ENCODE measurements at regions not wholly inside any gene's neighbourhood (a gene's known extent, or its start where the extent isn't known, plus 50 kb on each side); places are given as distances from the start of the nearest gene placed in this dataset.
"Not testable (repeated sequence)": the region's sequence is repeated elsewhere in the genome, so short reads cannot be mapped to it uniquely, and the experiment has no call there.

DNA sequence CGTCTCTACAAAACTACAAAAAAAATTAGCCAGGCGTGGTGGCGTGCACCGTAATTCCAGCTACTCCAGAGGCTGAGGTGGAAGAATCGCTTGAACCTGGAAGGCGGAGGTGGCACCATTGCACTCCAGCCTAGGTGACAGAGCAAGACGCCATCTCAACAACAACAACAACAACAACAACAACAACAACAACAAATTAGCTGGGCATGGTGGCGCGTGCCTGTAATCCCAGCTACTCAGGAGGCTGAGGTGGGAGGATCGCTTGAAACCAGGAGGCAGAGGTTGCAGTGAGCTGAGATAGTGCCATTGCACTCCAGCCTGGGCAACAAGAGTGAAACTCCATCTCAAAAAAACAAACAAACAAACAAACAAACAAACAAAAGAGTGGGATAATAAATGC lies 219.9 kb upstream of the SGK1 start:
- H3K27ac Mint-ChIP-seq; H3K27me3 Mint-ChIP-seq; H3K4me3 Mint-ChIP-seq; DNase-seq; H3K9me3 Mint-ChIP-seq; H3K36me3 Mint-ChIP-seq; intact Hi-C loops (cut with micrococcal nuclease); POLR2A ChIA-PET; CTCF ChIA-PET: not testable (repeated sequence)
- peaks cover 28% of the 10 kb centered on the region for H3K4me1 Mint-ChIP-seq (ENCODE audit: low read depth)

- H3K4me1 Mint-ChIP-seq (ENCODE audit: low read depth), result peaks cover 27% of the 10 kb centered on the region
- no peaks in the 10 kb centered on the region for H3K27me3 Mint-ChIP-seq
- intact Hi-C loops (cut with micrococcal nuclease), result no loop called here
- ChIA-PET CTCF (interaction anchor here (1.0 kb wide), 1 partner anchor 104 kb away, joined by 3 read pairs; no protein-coding TSS in a partner anchor), POLR2A (no interaction called here)
- H3K4me3 Mint-ChIP-seq, result no peak overlapping the region
- H3K9me3 Mint-ChIP-seq, result no peaks in the 10 kb centered on the region
- H3K27ac Mint-ChIP-seq, result no peak overlapping the region
- DNase-seq, result no peak
- no peaks in the 10 kb centered on the region for H3K36me3 Mint-ChIP-seq
Measured at GRCh38 chr6:134537146-134537555, 219.2 kb upstream of the SGK1 start.

GRCh38 chr6:134535831-134536230 lies 217.9 kb upstream of the SGK1 start:
- intact Hi-C loops (cut with micrococcal nuclease), result no loop called here
- H3K4me3 Mint-ChIP-seq, result no peak overlapping the region
- H3K27ac Mint-ChIP-seq, result no peak overlapping the region
- no peaks in the 10 kb centered on the region for H3K27me3 Mint-ChIP-seq
- ChIA-PET POLR2A (no interaction called here), CTCF (interaction anchor here (1.0 kb wide), 1 partner anchor 106 kb away, joined by 3 read pairs; no protein-coding TSS in a partner anchor)
- no peak for DNase-seq
- H3K9me3 Mint-ChIP-seq, result no peaks in the 10 kb centered on the region
- H3K36me3 Mint-ChIP-seq, result no peaks in the 10 kb centered on the region
- H3K4me1 Mint-ChIP-seq (ENCODE audit: low read depth), result peaks cover 27% of the 10 kb centered on the region

- peak; percentile 42 for DNase-seq
- Mint-ChIP-seq H3K4me3 (no peak overlapping the region), H3K27me3 (no peaks in the 10 kb centered on the region), H3K27ac (no peak overlapping the region), H3K4me1 (ENCODE audit: low read depth) (peaks cover 20% of the 10 kb centered on the region), H3K9me3 (no peaks in the 10 kb centered on the region), H3K36me3 (no peaks in the 10 kb centered on the region)
- CTCF ChIA-PET, result no interaction called here
- intact Hi-C loops (cut with micrococcal nuclease), result loop anchor here (1.0 kb wide), 1 partner anchor 287 kb away; no protein-coding TSS in a partner anchor
- POLR2A ChIA-PET, result no interaction called here
Measured at GRCh38 chr6:134534708-134535149, 216.8 kb upstream of the SGK1 start.

DNA sequence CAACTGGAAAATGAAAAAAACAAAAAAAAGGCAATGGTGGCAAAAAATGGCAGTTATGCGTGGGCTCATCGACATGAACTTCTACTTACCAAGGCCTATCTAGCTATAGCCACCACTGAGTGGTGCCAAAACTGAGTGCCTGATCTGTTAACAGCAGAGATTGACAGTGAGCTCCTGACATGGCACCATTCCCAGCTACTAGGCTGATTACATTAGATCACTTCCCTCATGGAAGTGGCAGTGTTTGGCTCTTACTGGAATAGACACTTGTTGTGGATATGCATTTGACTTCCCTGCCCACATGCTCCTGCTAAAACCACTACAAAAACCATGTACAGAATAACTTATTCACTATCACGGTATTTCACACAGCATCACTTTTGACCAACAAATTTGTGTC lies 216.1 kb upstream of the SGK1 start:
- Mint-ChIP-seq H3K4me1 (ENCODE audit: low read depth) (peaks cover 23% of the 10 kb centered on the region), H3K36me3 (no peaks in the 10 kb centered on the region), H3K9me3 (no peaks in the 10 kb centered on the region), H3K4me3 (no peak overlapping the region), H3K27me3 (no peaks in the 10 kb centered on the region), H3K27ac (no peak overlapping the region)
- CTCF ChIA-PET, result no interaction called here
- POLR2A ChIA-PET, result no interaction called here
- DNase-seq, result no peak
- intact Hi-C loops (cut with micrococcal nuclease), result loop anchor here (1.0 kb wide), 1 partner anchor 287 kb away; no protein-coding TSS in a partner anchor

DNA sequence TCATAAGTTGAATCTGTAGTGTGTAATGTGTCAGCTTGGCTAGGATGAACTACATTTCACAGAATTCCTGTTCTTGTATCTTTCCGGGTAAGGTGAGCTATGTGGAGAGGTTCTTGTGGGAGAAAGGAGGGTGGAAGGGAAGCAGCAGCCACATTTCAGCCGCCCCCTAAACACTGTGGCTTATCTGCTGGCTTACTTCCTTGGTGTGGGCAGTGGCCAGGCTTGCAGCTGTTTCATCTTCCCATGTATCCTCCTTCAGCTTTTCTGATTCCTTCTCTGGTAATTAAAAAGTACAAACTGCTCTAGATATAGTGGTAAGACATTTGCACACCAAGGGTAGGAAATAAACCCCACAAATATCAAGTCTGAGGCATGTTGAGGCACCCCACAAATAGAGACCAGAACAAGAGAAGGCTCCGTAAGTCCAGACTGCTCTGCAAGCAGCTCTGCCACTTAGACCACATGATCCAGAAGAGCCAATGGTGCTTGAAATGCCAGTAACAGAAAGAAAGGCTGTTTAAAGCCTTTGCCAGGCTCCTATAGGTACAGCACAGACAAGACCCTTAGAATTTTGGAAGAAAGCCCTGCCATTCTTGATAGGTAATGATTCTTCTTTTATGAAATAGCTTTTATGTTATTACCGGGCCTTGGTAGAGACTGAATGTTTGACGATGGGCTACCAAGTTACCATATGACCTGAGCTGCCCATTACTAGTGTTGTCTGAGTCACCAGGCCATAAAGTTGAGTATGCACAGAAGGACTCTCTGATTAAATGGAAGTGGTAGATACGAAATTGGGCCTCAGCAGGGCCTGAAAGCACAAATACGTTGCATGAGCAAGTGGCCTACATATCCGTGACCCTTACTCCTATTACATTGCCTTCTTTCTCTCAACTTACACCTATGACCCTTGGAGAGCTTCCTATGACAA lies 215.0 kb upstream of the SGK1 start:
- Mint-ChIP-seq H3K9me3 (no peaks in the 10 kb centered on the region), H3K4me3 (no peak overlapping the region), H3K36me3 (no peaks in the 10 kb centered on the region), H3K4me1 (ENCODE audit: low read depth) (peaks cover 23% of the 10 kb centered on the region), H3K27ac (no peak overlapping the region), H3K27me3 (no peaks in the 10 kb centered on the region)
- POLR2A ChIA-PET, result no interaction called here
- CTCF ChIA-PET, result interaction anchor here (0.9 to 1.4 kb wide), 3 partner anchors 108 to 355 kb away, joined by 3 to 4 read pairs (median 4); no protein-coding TSS in a partner anchor
- intact Hi-C loops (cut with micrococcal nuclease), result no loop called here
- DNase-seq, result no peak

DNA sequence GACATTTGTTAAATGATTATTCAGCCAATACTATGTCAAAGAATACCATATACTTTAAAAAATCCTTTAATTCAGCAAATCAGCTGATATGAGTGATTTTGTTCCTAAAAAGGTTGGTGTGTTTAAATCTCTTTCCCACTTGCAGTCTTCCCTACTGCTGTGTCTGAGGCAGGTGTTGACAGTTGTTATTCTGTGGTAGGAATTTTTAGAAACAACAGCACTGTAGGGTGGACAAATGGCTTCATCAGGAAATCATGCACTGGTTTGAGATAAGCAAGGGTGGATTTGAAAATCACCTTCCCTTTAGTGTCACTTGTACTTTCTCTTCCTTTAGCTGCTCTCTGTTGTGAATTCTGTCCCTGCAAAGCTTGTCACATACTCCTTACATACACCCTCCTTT lies 213.7 kb upstream of the SGK1 start:
- H3K36me3 Mint-ChIP-seq, result no peaks in the 10 kb centered on the region
- no peak for DNase-seq
- H3K9me3 Mint-ChIP-seq, result no peaks in the 10 kb centered on the region
- ChIA-PET POLR2A (no interaction called here), CTCF (interaction anchor here (0.9 kb wide), 1 partner anchor 109 kb away, joined by 4 read pairs; no protein-coding TSS in a partner anchor)
- H3K4me3 Mint-ChIP-seq, result no peak overlapping the region
- no peak overlapping the region for H3K27ac Mint-ChIP-seq
- peaks cover 23% of the 10 kb centered on the region for H3K4me1 Mint-ChIP-seq (ENCODE audit: low read depth)
- intact Hi-C loops (cut with micrococcal nuclease), result no loop called here
- H3K27me3 Mint-ChIP-seq, result no peaks in the 10 kb centered on the region

DNA sequence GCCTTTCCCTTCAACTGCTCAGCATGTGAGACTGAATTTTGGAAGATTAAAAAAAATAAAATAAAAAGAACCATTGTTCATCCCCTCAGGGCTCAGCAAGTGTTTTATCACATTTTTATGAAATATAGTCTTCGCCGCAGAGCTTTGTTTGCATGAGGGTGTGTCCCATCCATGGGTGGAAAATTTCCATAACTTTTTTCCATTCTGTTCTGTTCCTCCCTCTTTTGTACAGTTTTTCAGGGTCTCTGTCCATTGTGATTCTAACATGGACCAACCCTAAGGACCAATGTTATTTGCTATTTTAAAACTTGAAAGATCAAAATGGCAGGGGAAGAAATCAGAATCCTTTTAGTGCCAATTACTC lies 213.3 kb upstream of the SGK1 start:
- intact Hi-C loops (cut with micrococcal nuclease), result no loop called here
- POLR2A ChIA-PET, result no interaction called here
- no peak overlapping the region for H3K27ac Mint-ChIP-seq
- H3K9me3 Mint-ChIP-seq, result no peaks in the 10 kb centered on the region
- no peak for DNase-seq
- CTCF ChIA-PET, result no interaction called here
- peaks cover 23% of the 10 kb centered on the region for H3K4me1 Mint-ChIP-seq (ENCODE audit: low read depth)
- no peaks in the 10 kb centered on the region for H3K27me3 Mint-ChIP-seq
- no peak overlapping the region for H3K4me3 Mint-ChIP-seq
- no peaks in the 10 kb centered on the region for H3K36me3 Mint-ChIP-seq

DNA sequence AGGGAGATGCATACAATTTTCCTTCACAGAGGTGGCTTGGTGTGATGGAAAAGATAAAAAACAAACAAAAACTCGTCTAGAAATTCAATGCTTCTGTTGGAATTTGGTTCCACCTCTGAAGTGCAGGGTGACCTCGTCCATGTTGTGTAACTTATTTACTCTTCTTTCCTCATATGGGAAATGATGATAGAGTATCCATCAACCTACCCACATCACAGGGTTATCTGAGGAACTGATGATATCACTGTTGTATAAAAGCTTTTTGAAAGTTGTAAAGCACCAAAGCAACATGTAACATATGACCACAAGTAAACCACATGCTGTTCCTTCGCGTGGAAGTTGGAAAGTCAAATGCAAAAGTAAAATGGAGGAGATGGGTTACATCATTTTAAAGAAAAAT lies 212.0 kb upstream of the SGK1 start:
- H3K36me3 Mint-ChIP-seq, result no peaks in the 10 kb centered on the region

DNA sequence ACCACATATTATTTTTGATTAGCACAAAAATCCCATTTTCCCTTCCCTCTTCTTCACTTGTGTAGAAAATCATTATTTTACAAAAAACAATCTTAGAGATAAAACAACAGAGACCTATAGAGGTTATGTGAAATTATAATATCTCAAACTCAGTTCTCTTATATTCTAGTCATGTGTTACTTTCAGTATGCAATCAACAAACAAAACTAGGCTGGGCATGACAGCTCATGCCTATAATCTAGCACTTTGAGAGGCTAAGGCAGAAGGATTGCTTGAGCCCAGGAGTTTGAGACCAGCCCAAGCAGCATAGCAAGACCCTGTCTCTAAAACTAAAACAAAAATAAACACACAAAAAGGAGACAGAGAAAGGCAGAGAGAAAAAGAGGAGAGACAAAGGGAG lies 211.4 kb upstream of the SGK1 start:
- Mint-ChIP-seq H3K4me1 (ENCODE audit: low read depth) (peaks cover 14% of the 10 kb centered on the region), H3K4me3 (no peak overlapping the region), H3K9me3 (no peaks in the 10 kb centered on the region), H3K27me3 (no peaks in the 10 kb centered on the region), H3K36me3 (no peaks in the 10 kb centered on the region), H3K27ac (no peak overlapping the region)
- DNase-seq, result no peak
- intact Hi-C loops (cut with micrococcal nuclease), result no loop called here
- CTCF ChIA-PET, result interaction anchor here (2.4 kb wide), 1 partner anchor 111 kb away, joined by 5 read pairs; no protein-coding TSS in a partner anchor
- POLR2A ChIA-PET, result no interaction called here

More for the DNA sequence above, 212.0 kb upstream of the SGK1 start:
- POLR2A ChIA-PET, result no interaction called here
- CTCF ChIA-PET, result no interaction called here
- Mint-ChIP-seq H3K27me3 (no peaks in the 10 kb centered on the region), H3K27ac (no peak overlapping the region), H3K4me1 (ENCODE audit: low read depth) (peaks cover 20% of the 10 kb centered on the region), H3K9me3 (no peaks in the 10 kb centered on the region), H3K4me3 (no peak overlapping the region)
- DNase-seq, result no peak
- intact Hi-C loops (cut with micrococcal nuclease), result no loop called here

DNA sequence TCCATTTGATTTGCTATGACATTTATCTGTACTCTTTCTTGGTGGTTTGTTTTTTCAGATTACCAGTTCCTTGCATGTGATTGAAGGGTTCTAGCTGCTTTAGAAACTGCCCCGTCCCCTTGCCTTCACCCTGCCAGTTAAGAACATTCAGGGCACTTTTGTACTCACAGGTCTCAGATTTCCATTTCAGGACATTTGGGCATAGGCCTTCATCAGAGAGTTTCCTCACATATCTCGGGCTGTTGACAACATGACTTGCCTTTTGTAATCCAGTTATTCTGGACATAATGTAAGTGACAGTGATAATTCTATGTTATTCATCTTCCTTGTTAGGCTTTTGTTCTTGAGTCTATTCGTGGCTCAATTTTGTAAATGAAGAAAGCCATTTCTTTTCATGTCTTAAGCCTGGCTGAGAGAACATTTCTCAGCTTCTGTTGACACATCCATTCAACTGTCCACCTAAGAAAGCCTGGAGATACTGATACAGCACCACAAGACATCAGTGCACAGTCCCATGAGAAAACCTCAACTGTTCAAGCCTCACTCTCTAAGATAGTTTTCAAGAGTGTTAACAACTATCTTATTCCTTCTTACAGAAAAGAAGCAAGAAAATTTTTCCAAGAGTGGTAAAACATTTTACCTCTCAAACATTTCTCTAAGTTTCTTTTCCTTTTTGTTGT lies 209.3 kb upstream of the SGK1 start:
- intact Hi-C loops (cut with micrococcal nuclease), result no loop called here
- POLR2A ChIA-PET, result no interaction called here
- CTCF ChIA-PET, result interaction anchor here (1.0 to 2.4 kb wide), 2 partner anchors 113 to 348 kb away, joined by 3 to 5 read pairs; no protein-coding TSS in a partner anchor
- no peaks in the 10 kb centered on the region for H3K9me3 Mint-ChIP-seq
- H3K27ac Mint-ChIP-seq, result no peak overlapping the region
- H3K4me3 Mint-ChIP-seq, result no peak overlapping the region
- H3K4me1 Mint-ChIP-seq (ENCODE audit: low read depth), result peaks cover 20% of the 10 kb centered on the region
- H3K36me3 Mint-ChIP-seq, result no peaks in the 10 kb centered on the region
- no peak for DNase-seq
- H3K27me3 Mint-ChIP-seq, result no peaks in the 10 kb centered on the region

DNA sequence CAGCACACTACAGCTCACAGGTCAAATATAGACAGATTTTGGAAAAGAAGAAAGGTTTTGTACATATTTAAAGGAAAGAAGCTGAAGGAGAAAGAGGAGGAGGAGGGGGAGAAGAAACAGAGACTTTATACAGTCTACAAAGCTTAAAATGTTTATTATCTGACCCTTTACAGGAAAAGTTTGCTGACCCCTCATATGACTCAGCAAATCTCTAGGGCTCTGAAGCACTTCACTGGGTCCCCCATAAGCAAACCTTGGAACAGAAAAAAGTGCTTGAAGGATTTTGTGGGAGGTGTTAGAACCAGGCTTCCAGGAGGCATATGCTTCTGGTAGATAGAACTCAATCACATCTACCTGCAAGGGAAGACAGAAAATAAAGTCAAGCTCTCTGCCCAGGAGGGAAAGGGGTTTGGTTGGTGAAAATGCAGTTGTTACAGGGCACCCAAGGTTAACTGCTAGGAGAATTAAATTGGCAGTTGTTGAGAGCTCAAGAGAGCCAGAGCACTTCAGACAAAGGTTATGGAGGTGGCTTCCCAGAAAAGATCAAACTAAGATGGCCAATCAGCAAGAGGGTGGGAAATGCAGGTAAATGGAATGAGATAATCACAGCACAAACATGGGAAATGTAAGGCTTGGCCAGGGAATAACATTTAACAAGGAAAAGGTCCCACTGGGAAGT lies 207.4 kb upstream of the SGK1 start:
- no peak for DNase-seq
- peaks cover 22% of the 10 kb centered on the region for H3K4me1 Mint-ChIP-seq (ENCODE audit: low read depth)
- intact Hi-C loops (cut with micrococcal nuclease), result no loop called here
- H3K27ac Mint-ChIP-seq, result no peak overlapping the region
- POLR2A ChIA-PET, result interaction anchor here (1.8 kb wide), 1 partner anchor 351 kb away, joined by 3 read pairs; no protein-coding TSS in a partner anchor
- no peaks in the 10 kb centered on the region for H3K27me3 Mint-ChIP-seq
- H3K4me3 Mint-ChIP-seq, result no peak overlapping the region
- CTCF ChIA-PET, result no interaction called here
- no peaks in the 10 kb centered on the region for H3K36me3 Mint-ChIP-seq
- H3K9me3 Mint-ChIP-seq, result no peaks in the 10 kb centered on the region
